ENCODE measurements at regions not wholly inside any gene's neighbourhood (a gene's known extent, or its start where the extent isn't known, plus 50 kb on each side); places are given as distances from the start of the nearest gene placed in this dataset.

- TF ChIP-seq, protein P1, sequence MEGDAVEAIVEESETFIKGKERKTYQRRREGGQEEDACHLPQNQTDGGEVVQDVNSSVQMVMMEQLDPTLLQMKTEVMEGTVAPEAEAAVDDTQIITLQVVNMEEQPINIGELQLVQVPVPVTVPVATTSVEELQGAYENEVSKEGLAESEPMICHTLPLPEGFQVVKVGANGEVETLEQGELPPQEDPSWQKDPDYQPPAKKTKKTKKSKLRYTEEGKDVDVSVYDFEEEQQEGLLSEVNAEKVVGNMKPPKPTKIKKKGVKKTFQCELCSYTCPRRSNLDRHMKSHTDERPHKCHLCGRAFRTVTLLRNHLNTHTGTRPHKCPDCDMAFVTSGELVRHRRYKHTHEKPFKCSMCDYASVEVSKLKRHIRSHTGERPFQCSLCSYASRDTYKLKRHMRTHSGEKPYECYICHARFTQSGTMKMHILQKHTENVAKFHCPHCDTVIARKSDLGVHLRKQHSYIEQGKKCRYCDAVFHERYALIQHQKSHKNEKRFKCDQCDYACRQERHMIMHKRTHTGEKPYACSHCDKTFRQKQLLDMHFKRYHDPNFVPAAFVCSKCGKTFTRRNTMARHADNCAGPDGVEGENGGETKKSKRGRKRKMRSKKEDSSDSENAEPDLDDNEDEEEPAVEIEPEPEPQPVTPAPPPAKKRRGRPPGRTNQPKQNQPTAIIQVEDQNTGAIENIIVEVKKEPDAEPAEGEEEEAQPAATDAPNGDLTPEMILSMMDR (IDR thresholded peaks at IDR 0.05; ENCODE audit: poor library complexity), result no peak
- TF ChIP-seq EZH2 (IDR thresholded peaks at IDR 0.05; ENCODE audit: borderline replicate concordance), result no peak
Measured at GRCh38 chr4:33649471-33649870, 2594.8 kb downstream of the ARAP2 start.
